ENCODE measurements at regions not wholly inside any gene's neighbourhood (a gene's known extent, or its start where the extent isn't known, plus 50 kb on each side); places are given as distances from the start of the nearest gene placed in this dataset.

DNA sequence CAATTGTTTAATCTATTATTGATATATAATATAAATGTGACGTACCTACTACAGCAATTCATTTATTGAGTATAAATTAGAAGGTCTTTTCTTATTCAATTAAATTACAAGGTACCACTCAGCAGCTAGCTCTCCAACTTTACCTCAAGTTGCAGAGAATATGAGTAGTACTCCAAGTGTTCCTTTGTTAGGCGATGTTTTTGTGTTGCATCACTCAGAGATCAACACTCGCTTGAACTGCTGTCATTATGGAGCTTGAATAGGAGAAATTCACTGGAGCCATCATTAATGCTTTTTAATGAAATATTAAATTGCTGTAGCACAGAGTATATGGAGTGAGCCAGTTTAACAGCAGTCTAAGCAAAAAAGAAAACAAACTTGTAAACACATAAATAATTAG lies 320.0 kb downstream of the FSIP2 start:
- Histone ChIP-seq H3K4me3 (no peak overlapping the region), H3K9me3 (no peaks in the 10 kb centered on the region), H3K27ac (no peak overlapping the region), H3K4me1 (no peaks in the 10 kb centered on the region), H3K36me3 (no peaks in the 10 kb centered on the region), H3K27me3 (no peaks in the 10 kb centered on the region)
- TF ChIP-seq, protein P1, sequence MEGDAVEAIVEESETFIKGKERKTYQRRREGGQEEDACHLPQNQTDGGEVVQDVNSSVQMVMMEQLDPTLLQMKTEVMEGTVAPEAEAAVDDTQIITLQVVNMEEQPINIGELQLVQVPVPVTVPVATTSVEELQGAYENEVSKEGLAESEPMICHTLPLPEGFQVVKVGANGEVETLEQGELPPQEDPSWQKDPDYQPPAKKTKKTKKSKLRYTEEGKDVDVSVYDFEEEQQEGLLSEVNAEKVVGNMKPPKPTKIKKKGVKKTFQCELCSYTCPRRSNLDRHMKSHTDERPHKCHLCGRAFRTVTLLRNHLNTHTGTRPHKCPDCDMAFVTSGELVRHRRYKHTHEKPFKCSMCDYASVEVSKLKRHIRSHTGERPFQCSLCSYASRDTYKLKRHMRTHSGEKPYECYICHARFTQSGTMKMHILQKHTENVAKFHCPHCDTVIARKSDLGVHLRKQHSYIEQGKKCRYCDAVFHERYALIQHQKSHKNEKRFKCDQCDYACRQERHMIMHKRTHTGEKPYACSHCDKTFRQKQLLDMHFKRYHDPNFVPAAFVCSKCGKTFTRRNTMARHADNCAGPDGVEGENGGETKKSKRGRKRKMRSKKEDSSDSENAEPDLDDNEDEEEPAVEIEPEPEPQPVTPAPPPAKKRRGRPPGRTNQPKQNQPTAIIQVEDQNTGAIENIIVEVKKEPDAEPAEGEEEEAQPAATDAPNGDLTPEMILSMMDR (IDR thresholded peaks at IDR 0.05) = no peak
- no peak for ATAC-seq
- intact Hi-C loops (cut with DNase I) = no loop called here
- peak in 2 of 4 donors; percentile 27 to 37 for DNase-seq

DNA sequence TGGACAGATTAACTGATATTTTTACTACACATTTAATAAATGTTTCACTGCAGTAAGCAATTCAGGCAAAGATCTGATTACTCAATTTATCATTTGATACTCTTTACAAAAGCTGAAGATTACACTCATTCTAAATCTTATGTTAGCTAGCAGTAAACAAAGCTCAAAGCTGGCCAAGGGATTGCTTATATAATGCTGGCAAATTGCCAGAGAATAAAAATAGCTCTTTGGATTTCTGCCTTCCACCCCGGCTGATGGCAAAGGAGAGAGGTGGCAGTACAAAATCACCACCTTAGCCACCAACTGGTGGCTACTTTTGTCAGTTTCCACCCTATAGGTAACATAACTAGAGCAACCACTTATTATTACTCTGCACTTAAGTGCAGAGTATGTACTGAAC lies 320.5 kb downstream of the FSIP2 start:
- H3K27me3 ChIP-seq = no peaks in the 10 kb centered on the region
- ATAC-seq (no peak), DNase-seq (peak in 2 of 4 donors; percentile 33 to 40)
- TF ChIP-seq, protein P1 (IDR thresholded peaks at IDR 0.05) = no peak
- no peaks in the 10 kb centered on the region for H3K4me1 ChIP-seq
- H3K36me3 ChIP-seq = no peaks in the 10 kb centered on the region
- no peaks in the 10 kb centered on the region for H3K9me3 ChIP-seq
- H3K4me3 ChIP-seq = no peak overlapping the region
- intact Hi-C loops (cut with DNase I) = no loop called here
- H3K27ac ChIP-seq = no peak overlapping the region

DNA sequence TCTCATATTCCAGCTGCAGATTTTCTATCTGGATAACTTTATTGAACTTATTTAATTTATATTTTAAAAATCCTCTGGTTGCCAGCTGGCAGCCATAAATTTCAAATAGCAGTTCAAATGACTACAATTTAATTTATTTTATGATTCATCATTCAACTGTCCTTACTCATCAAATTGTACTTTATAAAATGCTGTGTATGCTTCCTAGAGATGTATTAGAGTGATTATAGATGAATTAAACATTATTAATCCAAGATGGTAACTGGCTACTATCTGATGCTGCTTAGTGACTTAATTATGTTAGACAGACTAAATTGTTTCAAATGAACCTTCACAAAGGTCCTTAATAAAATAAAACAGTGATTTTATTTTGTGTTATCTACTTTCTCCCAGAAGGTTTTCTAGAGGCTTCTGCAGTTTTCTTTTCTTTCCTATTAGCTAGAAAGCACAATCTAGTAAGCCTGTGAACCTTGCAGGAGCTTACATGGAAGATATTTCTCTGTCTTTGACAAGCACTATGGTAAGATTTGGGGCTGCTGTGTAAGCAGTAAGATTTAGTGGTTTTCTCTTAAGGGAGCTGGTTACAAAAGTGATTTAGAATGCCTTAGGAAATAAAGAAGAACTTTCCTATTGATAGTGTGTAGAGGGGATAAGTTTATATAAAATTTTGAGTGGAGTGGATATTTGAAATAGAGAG lies 322.3 kb downstream of the FSIP2 start:
- H3K4me3 ChIP-seq = no peak overlapping the region
- intact Hi-C loops (cut with DNase I) = no loop called here
- ATAC-seq = no peak

DNA sequence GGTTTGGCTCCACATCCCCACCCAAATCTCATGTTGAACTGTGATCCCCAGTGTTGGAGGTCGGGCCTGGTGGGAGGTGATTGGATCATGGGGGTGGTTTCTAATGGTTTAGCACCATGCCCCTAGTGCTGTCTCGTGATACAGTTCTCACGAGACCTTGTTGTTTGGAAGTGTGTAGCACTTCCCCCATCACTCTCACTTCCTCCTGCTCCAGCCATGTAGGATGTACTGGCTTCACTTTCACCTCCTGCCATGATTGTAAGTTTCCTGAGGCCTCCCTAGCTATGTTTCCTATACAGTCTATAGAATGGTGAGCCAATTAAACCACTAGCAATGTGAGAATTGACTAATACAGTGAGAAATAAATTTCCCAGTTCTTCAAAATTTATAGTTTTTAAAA lies 325.9 kb downstream of the FSIP2 start:
- no peaks in the 10 kb centered on the region for H3K27me3 ChIP-seq
- H3K4me3 ChIP-seq = no peak overlapping the region
- no peaks in the 10 kb centered on the region for H3K9me3 ChIP-seq
- DNase-seq (no peak), ATAC-seq (no peak)
- no peaks in the 10 kb centered on the region for H3K36me3 ChIP-seq
- intact Hi-C loops (cut with DNase I) = no loop called here
- no peaks in the 10 kb centered on the region for H3K4me1 ChIP-seq
- TF ChIP-seq, protein P1 (IDR thresholded peaks at IDR 0.05) = no peak
- H3K27ac ChIP-seq = no peak overlapping the region

More for the DNA sequence above, 322.3 kb downstream of the FSIP2 start:
- no peak overlapping the region for H3K27ac ChIP-seq
- no peaks in the 10 kb centered on the region for H3K36me3 ChIP-seq
- H3K4me1 ChIP-seq = no peaks in the 10 kb centered on the region
- TF ChIP-seq, protein P1 (IDR thresholded peaks at IDR 0.05) = no peak
- no peaks in the 10 kb centered on the region for H3K9me3 ChIP-seq
- DNase-seq = no peak
- no peaks in the 10 kb centered on the region for H3K27me3 ChIP-seq

DNA sequence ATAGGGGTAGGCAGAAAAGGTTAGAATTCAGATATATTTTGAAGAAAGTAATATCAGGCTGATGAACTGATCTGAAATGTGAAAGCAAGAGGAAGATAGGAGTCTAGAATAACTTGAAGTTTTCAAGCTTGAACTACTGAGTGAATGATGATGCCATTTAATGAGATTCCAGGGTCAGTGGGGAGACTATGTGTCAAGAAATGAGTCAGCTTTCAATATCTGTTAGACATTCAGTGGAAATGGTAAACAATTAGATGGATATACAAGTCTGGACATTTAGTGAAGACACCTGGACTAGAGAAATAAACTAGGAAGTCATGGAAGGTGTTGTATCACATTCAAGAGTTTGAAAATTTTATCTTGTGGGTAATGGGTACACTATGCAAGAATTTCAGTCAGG lies 326.9 kb downstream of the FSIP2 start:
- Histone ChIP-seq H3K4me3 (no peak overlapping the region), H3K36me3 (no peaks in the 10 kb centered on the region), H3K27ac (no peak overlapping the region), H3K4me1 (no peaks in the 10 kb centered on the region), H3K27me3 (no peaks in the 10 kb centered on the region), H3K9me3 (no peaks in the 10 kb centered on the region)
- ATAC-seq = no peak
- TF ChIP-seq, protein P1 (IDR thresholded peaks at IDR 0.05) = no peak
- intact Hi-C loops (cut with DNase I) = no loop called here
- DNase-seq = no peak
